K562 (cell line): ENCODE measurements at regions not wholly inside any gene's neighbourhood (a gene's known extent, or its start where the extent isn't known, plus 50 kb on each side); places are given as distances from the start of the nearest gene placed in this dataset.

Experiments used
- ATAC-seq: fragments of 200-7000 bp; cut with Tn5 transposase; 3 replicates; pipeline ENCODE4 v1.9.1; 2020; ENCODE audit warnings: moderate library complexity
- BruUV-seq: library from RNA; stranded (reverse); fragments of 400-500 nt; replicated peaks from 2 replicates; lab custom pipeline; 2021; lab: Mats Ljungman, UMichigan
- CTCF ChIA-PET: fragments of 300-600 bp; formaldehyde crosslinking; extraction: SDS; loops from one replicate; lab custom pipeline; 2021; ENCODE audit warnings: low intra/inter-chr PET ratio; lab: Yijun Ruan, JAX
- POLR2A ChIA-PET: fragments of 300-600, 350-650 bp; sonication (Branson Sonifier 250); formaldehyde crosslinking; extraction: SDS; loops from one replicate; lab custom pipeline; 2021; ENCODE audit warnings: antibody characterized with exemption, inconsistent platforms; lab: Yijun Ruan, JAX
- DNase-seq, 4 experiments: peaks; one replicate each; pipeline versions ENCODE4 v3.0.0 to v3.0.0-alpha.2; 2011 to 2018; ENCODE audit warnings: low spot score in 3 of 4, mixed read lengths in 3 of 4; ENCODE audit errors: extremely low read depth in 1 of 4
- FAIRE-seq: peaks from 2 replicates; lab custom pipeline; 2011; peaks lifted over from hg19 to GRCh38; lab: Jason Lieb, UNC
- H2AFZ ChIP-seq: 2 replicates; pipeline ENCODE4 v1.6.0; 2011; ENCODE audit warnings: low read depth, low read length, control low read depth, inconsistent platforms
- H3K27ac ChIP-seq: fragments of 200-600 bp; 3 replicates; pipeline ENCODE4 v1.8.0; 2011; ENCODE audit warnings: low read depth, mild to moderate bottlenecking, control low read depth, inconsistent platforms, low read length, moderate library complexity, mixed read lengths; ENCODE audit errors: extremely low read depth
- H3K27me3 ChIP-seq, 2 experiments: fragments of 300-600 bp in 1 of 2; 2 replicates in 1 of 2; 3 replicates in 1 of 2; pipeline versions ENCODE4 v1.6.0 to v1.8.0; 2011; ENCODE audit warnings: inconsistent platforms in 2 of 2, low read length in 2 of 2, mild to moderate bottlenecking in 1 of 2, mixed read lengths in 1 of 2, moderate library complexity in 1 of 2; ENCODE audit not compliant: control insufficient read depth in 2 of 2, insufficient read depth in 2 of 2
- H3K36me3 ChIP-seq: fragments of 300-600 bp; 3 replicates; pipeline ENCODE4 v1.8.0; 2011; ENCODE audit warnings: mild to moderate bottlenecking, low read length, inconsistent platforms; ENCODE audit not compliant: control insufficient read depth, insufficient read depth
- H3K4me1 ChIP-seq, 2 experiments: fragments of 200-600 bp in 1 of 2; replicated peaks in 1 of 2; 2 replicates in 1 of 2; 3 replicates in 1 of 2; pipeline versions ENCODE4 v1.5.1 to v1.8.0; 2011; ENCODE audit warnings: inconsistent platforms in 2 of 2, low read length in 2 of 2, mild to moderate bottlenecking in 1 of 2, mixed read lengths in 1 of 2, moderate library complexity in 1 of 2; ENCODE audit not compliant: control insufficient read depth in 2 of 2, insufficient read depth in 2 of 2
- H3K4me2 ChIP-seq: 2 replicates; pipeline ENCODE4 v1.6.1; 2011; ENCODE audit warnings: low read length, control low read depth, inconsistent platforms, mixed read lengths; ENCODE audit not compliant: insufficient read depth
- H3K4me3 ChIP-seq: fragments of 200-600 bp; sonication (generic), shearing (Covaris generic); 2 replicates; pipeline ENCODE4 v1.5.1; 2016; ENCODE audit warnings: control low read depth, inconsistent platforms
- H3K79me2 ChIP-seq: fragments of 200-600 bp; 3 replicates; pipeline ENCODE4 v1.8.0; 2011; ENCODE audit warnings: low read length, inconsistent platforms; ENCODE audit not compliant: control insufficient read depth, insufficient read depth
- H3K9ac ChIP-seq, 2 experiments: 2 replicates each; pipeline versions ENCODE4 v1.6.0 to v1.6.1; 2011; ENCODE audit warnings: low read depth in 2 of 2, low read length in 2 of 2, control low read depth in 1 of 2, inconsistent platforms in 1 of 2, mild to moderate bottlenecking in 1 of 2, mixed read lengths in 1 of 2; ENCODE audit not compliant: insufficient read depth in 1 of 2
- H3K9me1 ChIP-seq: one replicate; pipeline ENCODE4 v1.6.0; 2011; ENCODE audit warnings: inconsistent platforms, mild to moderate bottlenecking, low read length, moderate library complexity; ENCODE audit not compliant: control insufficient read depth, insufficient read depth
- H3K9me3 ChIP-seq: replicated peaks from 2 replicates; pipeline ENCODE4 v1.5.1; 2011; ENCODE audit warnings: low read depth, low read length, inconsistent platforms; ENCODE audit not compliant: control insufficient read depth, insufficient read depth
- H4K20me1 ChIP-seq: replicated peaks from 2 replicates; pipeline ENCODE4 v1.6.1; 2011; ENCODE audit warnings: low read length, inconsistent platforms, mixed read lengths; ENCODE audit not compliant: control insufficient read depth, insufficient read depth
- HDAC8 ChIP-seq: fragments of 450-650 bp; IDR thresholded peaks from 2 replicates; pipeline ENCODE4 v1.6.1; 2016; ENCODE audit warnings: mild to moderate bottlenecking, missing genetic modification characterization, moderate library complexity, missing compliant biosample characterization
- IFI16 ChIP-seq: fragments of 250-450 bp; sonication (Bioruptor Pico); IDR thresholded peaks from 2 replicates; pipeline ENCODE4 v2.1.2; 2022; ENCODE audit warnings: mild to moderate bottlenecking, inconsistent platforms
- KLF6 ChIP-seq: fragments of 250-450 bp; sonication (Bioruptor Pico); IDR thresholded peaks from 2 replicates; pipeline ENCODE4 v1.4.0; 2020; ENCODE audit warnings: mild to moderate bottlenecking, moderate library complexity, borderline replicate concordance
- POLR2AphosphoS2 ChIP-seq: IDR thresholded peaks from 2 replicates; pipeline ENCODE4 v1.6.1; 2012; ENCODE audit warnings: low read length, improper control_type of control experiment
- TAL1 ChIP-seq: fragments of 450-650 bp; IDR thresholded peaks from 2 replicates; pipeline ENCODE4 v1.6.1; 2016; ENCODE audit warnings: mild to moderate bottlenecking
- USF2 ChIP-seq: sonication (generic); formaldehyde crosslinking; IDR thresholded peaks from 2 replicates; pipeline ENCODE4 v1.5.0; 2020; ENCODE audit warnings: missing genetic modification reagents
- ZKSCAN1 ChIP-seq: fragments of 150-350 bp; IDR thresholded peaks from 2 replicates; pipeline ENCODE4 v1.6.1; 2016; ENCODE audit warnings: low read depth, low read length
- ZNF785 ChIP-seq: fragments of 250-450 bp; sonication (Bioruptor Pico); IDR thresholded peaks from 2 replicates; pipeline ENCODE4 v1.4.0; 2020; ENCODE audit warnings: mild to moderate bottlenecking
- ZSCAN29 ChIP-seq: fragments of 450-650 bp; IDR thresholded peaks from 2 replicates; pipeline ENCODE4 v1.6.1; 2017
- WGBS: fragments of 100-300 bp; shearing (Covaris generic); methylation state at CpG from one replicate; pipeline ENCODE4 v1.1.6; 2016; ENCODE audit warnings: low coverage, mixed read lengths; ENCODE audit not compliant: insufficient coverage; ENCODE audit errors: missing lambda C conversion rate; 5-methylcytosine and 5-hydroxymethylcytosine counted together
- in situ Hi-C: fragments of 300-500 bp; cut with MboI; formaldehyde crosslinking; loops from 4 replicates; pipeline ENCODE4 v1.15.0; 2018; ENCODE audit warnings: inconsistent platforms, mixed read lengths
- intact Hi-C: fragments of 100-400 bp; cut with micrococcal nuclease; formaldehyde crosslinking; loops from 2 replicates; pipeline ENCODE4 v1.14.2; 2022

DNA sequence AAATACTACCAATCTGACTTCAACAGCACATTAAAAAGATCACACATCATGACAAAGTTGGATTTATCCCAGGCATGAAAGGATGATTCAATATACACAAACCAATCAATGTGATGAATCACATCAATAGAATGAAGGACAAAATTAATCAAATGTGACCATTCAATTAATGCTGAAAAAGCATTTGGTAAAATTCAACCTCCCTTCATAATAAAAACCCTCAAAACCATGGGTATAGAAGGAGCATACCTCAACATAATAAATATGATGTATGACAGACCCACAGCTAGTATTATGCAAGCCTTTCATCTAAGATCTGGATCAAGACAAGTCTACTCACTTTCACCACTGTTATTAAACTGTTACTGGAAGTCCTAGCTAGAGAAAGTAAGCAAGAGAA is 921.7 kb upstream of the RAG2 start (continued):
- TF ChIP-seq HDAC8 (tag) (no peak), TAL1 (no peak), ZSCAN29 (no peak), POLR2AphosphoS2 (no peak)

DNA sequence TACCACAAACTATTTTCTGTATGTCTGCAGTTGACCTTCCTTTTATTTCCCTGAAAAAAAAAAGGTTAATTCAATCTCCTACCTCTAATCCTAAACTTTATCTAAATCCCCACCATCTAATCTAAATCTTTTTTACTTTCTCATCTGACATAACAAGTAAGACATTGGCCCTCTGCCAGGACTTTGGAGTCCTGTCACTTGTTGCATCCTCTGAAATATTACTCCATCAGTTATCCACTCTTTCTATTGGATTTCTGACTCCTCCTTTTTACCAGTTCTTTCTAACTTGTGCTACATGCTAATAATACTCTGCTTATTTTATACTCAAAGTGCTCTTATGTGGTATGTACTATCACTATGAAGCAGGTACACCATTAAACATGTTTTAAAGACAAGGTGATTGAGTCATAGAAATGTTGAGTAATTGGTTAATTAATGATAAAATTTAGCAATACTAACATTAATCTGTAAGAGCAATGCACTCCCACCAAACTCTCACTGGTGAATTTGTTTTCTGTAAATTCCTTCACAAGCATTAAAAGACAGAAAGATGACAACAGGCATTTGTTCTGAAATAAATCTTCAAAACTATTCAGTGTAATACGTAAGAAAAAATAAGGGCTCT is 914.2 kb upstream of the RAG2 start:
- H3K36me3 ChIP-seq = no peaks in the 10 kb centered on the region
- H3K79me2 ChIP-seq = no peaks in the 10 kb centered on the region
- no peak overlapping the region for H3K9ac ChIP-seq
- H3K9me3 ChIP-seq = no peaks in the 10 kb centered on the region
- no peaks in the 10 kb centered on the region for H3K9me1 ChIP-seq
- H2AFZ ChIP-seq = no peak overlapping the region
- H4K20me1 ChIP-seq = no peaks in the 10 kb centered on the region
- no peak for ATAC-seq
- FAIRE-seq = no peak
- ChIA-PET POLR2A (no interaction called here), CTCF (no interaction called here)
- in situ Hi-C loops (no loop called here), intact Hi-C loops (no loop called here)
- BruUV-seq = no TSS peak
- no peak overlapping the region for H3K4me3 ChIP-seq
- DNase-seq = no peak
- no peaks in the 10 kb centered on the region for H3K27me3 ChIP-seq
- no peaks in the 10 kb centered on the region for H3K4me1 ChIP-seq
- no peak overlapping the region for H3K27ac ChIP-seq
- TF ChIP-seq KLF6 (CRISPR knock-in tag) = no peak
- TF ChIP-seq IFI16 (CRISPR knock-in tag) = no peak
- TF ChIP-seq ZNF785 (CRISPR knock-in tag) = no peak
- TF ChIP-seq USF2 (CRISPR knock-in tag) = no peak
- no peak for TF ChIP-seq ZKSCAN1
- 0% methylated on average over 1 of the region's 1 CpG for WGBS
- H3K4me2 ChIP-seq = no peak overlapping the region
